ENCODE measurements at regions not wholly inside any gene's neighbourhood (a gene's known extent, or its start where the extent isn't known, plus 50 kb on each side); places are given as distances from the start of the nearest gene placed in this dataset.

DNA sequence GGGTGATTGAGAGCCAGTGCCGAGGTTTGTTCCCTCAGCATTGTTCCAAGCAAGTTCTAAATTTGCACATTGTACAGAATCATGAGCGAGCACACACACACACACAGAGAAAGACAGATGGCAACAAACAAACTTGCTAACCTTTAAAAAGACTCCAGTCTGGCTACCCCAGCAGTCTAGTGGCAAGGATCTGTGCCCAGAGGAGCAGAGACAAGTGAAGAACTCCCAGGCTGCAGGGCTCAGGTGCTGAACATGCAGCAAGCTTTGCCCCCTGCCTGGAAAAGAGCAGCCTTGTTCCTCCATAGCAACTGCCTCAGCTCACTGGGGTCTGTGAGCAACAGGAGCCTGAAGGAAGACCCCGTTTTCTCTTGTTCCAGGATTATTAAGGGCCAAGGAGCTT is 169.2 kb upstream of the CCDC68 start:
- no peaks in the 10 kb centered on the region for H3K9me3 ChIP-seq (ENCODE audit: control insufficient read depth, insufficient read depth, low read depth, low read length)
- no peaks in the 10 kb centered on the region for H3K36me3 ChIP-seq (ENCODE audit: control insufficient read depth in 2 of 2, insufficient read depth in 1 of 2, low read length in 2 of 2)
- no peak overlapping the region for H3K27ac ChIP-seq (ENCODE audit: extremely low read depth, low read depth, low read length)
- H3K4me3 ChIP-seq (ENCODE audit: low read depth, low read length), result no peak overlapping the region
- no peak for TF ChIP-seq ZNF292 (tag by site-specific recombination; IDR thresholded peaks at IDR 0.05; ENCODE audit: borderline replicate concordance, low read depth)
- TF ChIP-seq ZFP69B (tag by site-specific recombination; IDR thresholded peaks at IDR 0.05), result no peak
- TF ChIP-seq, protein P1, sequence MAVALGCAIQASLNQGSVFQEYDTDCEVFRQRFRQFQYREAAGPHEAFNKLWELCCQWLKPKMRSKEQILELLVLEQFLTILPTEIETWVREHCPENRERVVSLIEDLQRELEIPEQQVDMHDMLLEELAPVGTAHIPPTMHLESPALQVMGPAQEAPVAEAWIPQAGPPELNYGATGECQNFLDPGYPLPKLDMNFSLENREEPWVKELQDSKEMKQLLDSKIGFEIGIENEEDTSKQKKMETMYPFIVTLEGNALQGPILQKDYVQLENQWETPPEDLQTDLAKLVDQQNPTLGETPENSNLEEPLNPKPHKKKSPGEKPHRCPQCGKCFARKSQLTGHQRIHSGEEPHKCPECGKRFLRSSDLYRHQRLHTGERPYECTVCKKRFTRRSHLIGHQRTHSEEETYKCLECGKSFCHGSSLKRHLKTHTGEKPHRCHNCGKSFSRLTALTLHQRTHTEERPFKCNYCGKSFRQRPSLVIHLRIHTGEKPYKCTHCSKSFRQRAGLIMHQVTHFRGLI (tag by site-specific recombination; IDR thresholded peaks at IDR 0.05), result no peak
- no peak for TF ChIP-seq ZNF776 (tag by site-specific recombination; IDR thresholded peaks at IDR 0.05; ENCODE audit: borderline replicate concordance)
- no peak for TF ChIP-seq OSR2 (tag by site-specific recombination; IDR thresholded peaks at IDR 0.05)
- TF ChIP-seq, protein P2, sequence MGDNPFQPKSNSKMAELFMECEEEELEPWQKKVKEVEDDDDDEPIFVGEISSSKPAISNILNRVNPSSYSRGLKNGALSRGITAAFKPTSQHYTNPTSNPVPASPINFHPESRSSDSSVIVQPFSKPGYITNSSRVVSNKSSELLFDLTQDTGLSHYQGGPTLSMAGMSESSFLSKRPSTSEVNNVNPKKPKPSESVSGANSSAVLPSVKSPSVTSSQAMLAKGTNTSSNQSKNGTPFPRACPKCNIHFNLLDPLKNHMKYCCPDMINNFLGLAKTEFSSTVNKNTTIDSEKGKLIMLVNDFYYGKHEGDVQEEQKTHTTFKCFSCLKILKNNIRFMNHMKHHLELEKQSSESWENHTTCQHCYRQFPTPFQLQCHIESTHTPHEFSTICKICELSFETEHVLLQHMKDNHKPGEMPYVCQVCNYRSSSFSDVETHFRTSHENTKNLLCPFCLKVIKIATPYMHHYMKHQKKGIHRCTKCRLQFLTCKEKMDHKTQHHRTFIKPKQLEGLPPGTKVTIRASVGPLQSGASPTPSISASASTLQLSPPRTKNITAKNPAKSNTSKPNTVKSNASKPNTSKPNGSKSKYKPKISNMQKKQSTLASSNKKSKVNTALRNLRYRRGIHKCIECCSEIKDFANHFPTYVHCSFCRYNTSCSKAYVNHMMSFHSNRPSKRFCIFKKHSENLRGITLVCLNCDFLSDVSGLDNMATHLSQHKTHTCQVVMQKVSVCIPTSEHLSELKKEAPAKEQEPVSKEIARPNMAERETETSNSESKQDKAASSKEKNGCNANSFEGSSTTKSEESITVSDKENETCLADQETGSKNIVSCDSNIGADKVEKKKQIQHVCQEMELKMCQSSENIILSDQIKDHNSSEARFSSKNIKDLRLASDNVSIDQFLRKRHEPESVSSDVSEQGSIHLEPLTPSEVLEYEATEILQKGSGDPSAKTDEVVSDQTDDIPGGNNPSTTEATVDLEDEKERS (tag by site-specific recombination; IDR thresholded peaks at IDR 0.05), result no peak
- TF ChIP-seq ZNF501 (tag by site-specific recombination; IDR thresholded peaks at IDR 0.05), result no peak
- TF ChIP-seq, protein P3, sequence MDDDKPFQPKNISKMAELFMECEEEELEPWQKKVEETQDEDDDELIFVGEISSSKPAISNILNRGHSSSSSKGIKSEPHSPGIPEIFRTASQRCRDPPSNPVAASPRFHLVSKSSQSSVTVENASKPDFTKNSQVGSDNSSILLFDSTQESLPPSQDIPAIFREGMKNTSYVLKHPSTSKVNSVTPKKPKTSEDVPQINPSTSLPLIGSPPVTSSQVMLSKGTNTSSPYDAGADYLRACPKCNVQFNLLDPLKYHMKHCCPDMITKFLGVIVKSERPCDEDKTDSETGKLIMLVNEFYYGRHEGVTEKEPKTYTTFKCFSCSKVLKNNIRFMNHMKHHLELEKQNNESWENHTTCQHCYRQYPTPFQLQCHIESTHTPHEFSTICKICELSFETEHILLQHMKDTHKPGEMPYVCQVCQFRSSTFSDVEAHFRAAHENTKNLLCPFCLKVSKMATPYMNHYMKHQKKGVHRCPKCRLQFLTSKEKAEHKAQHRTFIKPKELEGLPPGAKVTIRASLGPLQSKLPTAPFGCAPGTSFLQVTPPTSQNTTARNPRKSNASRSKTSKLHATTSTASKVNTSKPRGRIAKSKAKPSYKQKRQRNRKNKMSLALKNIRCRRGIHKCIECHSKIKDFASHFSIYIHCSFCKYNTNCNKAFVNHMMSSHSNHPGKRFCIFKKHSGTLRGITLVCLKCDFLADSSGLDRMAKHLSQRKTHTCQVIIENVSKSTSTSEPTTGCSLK (tag by site-specific recombination; IDR thresholded peaks at IDR 0.05), result no peak
- TF ChIP-seq ZNF366 (tag by site-specific recombination; conservative IDR thresholded peaks at IDR 0.05), result no peak
- ChIA-PET CTCF (interaction anchor here (1.1 kb wide), 1 partner anchor 9 kb away, joined by 4 read pairs; no protein-coding TSS in a partner anchor), POLR2A (no interaction called here)
- no peaks in the 10 kb centered on the region for H3K4me1 ChIP-seq (ENCODE audit: control insufficient read depth, insufficient read depth, low read length)

DNA sequence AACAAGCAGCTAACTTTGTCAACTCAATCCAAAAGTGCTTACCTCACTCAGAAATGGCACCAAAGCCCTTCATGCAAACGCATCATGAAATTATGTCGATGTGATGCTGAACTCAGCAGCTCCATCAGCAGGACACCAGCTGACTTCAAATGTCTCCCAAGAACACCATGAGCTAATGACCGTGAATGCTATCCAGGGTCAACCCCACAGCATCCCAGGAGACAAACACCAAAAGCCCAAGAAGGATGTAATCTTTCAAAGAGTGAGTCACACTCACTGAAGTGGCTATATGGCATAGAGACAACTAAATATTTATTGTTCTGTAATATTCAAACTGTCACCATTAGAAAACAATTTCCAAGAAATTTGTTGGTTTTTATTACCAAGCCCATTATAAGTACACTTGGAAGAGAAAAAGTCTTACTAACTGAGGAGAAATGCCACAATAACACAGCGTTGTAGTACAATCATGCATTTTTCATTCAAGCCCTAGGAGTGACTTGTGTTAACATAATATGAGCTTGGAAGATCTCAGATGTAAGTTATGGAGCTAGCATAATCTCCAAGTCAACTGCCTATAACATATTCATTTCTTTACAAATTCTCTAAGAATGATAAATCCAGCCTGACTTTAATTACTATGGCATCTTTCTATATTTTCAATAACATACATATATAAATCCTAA is 165.0 kb upstream of the CCDC68 start:
- no peak overlapping the region for H3K27ac ChIP-seq (ENCODE audit: extremely low read depth, low read depth, low read length)
- CTCF ChIA-PET, result interaction anchor here (0.6 to 1.5 kb wide), 4 partner anchors 9 to 115 kb away, joined by 3 to 5 read pairs (median 3); no protein-coding TSS in a partner anchor
- H3K4me1 ChIP-seq (ENCODE audit: control insufficient read depth, insufficient read depth, low read length), result no peaks in the 10 kb centered on the region
- no peaks in the 10 kb centered on the region for H3K36me3 ChIP-seq (ENCODE audit: control insufficient read depth in 2 of 2, insufficient read depth in 1 of 2, low read length in 2 of 2)
- H3K4me3 ChIP-seq (ENCODE audit: low read depth, low read length), result no peak overlapping the region
- H3K9me3 ChIP-seq (ENCODE audit: control insufficient read depth, insufficient read depth, low read depth, low read length), result no peaks in the 10 kb centered on the region
- POLR2A ChIA-PET, result no interaction called here
- TF ChIP-seq WT1 (tag by site-specific recombination; IDR thresholded peaks at IDR 0.05) (no peak), ZBTB8A (tag by site-specific recombination; IDR thresholded peaks at IDR 0.05) (no peak), SCRT2 (tag by site-specific recombination; IDR thresholded peaks at IDR 0.05) (no peak), ZNF140 (tag by site-specific recombination; IDR thresholded peaks at IDR 0.05) (no peak)
- TF ChIP-seq, protein P4, sequence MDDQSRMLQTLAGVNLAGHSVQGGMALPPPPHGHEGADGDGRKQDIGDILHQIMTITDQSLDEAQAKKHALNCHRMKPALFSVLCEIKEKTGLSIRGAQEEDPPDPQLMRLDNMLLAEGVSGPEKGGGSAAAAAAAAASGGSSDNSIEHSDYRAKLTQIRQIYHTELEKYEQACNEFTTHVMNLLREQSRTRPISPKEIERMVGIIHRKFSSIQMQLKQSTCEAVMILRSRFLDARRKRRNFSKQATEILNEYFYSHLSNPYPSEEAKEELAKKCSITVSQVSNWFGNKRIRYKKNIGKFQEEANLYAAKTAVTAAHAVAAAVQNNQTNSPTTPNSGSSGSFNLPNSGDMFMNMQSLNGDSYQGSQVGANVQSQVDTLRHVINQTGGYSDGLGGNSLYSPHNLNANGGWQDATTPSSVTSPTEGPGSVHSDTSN (CRISPR knock-in tag; IDR thresholded peaks at IDR 0.05), result no peak
- TF ChIP-seq, protein P5, sequence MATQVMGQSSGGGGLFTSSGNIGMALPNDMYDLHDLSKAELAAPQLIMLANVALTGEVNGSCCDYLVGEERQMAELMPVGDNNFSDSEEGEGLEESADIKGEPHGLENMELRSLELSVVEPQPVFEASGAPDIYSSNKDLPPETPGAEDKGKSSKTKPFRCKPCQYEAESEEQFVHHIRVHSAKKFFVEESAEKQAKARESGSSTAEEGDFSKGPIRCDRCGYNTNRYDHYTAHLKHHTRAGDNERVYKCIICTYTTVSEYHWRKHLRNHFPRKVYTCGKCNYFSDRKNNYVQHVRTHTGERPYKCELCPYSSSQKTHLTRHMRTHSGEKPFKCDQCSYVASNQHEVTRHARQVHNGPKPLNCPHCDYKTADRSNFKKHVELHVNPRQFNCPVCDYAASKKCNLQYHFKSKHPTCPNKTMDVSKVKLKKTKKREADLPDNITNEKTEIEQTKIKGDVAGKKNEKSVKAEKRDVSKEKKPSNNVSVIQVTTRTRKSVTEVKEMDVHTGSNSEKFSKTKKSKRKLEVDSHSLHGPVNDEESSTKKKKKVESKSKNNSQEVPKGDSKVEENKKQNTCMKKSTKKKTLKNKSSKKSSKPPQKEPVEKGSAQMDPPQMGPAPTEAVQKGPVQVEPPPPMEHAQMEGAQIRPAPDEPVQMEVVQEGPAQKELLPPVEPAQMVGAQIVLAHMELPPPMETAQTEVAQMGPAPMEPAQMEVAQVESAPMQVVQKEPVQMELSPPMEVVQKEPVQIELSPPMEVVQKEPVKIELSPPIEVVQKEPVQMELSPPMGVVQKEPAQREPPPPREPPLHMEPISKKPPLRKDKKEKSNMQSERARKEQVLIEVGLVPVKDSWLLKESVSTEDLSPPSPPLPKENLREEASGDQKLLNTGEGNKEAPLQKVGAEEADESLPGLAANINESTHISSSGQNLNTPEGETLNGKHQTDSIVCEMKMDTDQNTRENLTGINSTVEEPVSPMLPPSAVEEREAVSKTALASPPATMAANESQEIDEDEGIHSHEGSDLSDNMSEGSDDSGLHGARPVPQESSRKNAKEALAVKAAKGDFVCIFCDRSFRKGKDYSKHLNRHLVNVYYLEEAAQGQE (tag by site-specific recombination; IDR thresholded peaks at IDR 0.05), result no peak

Data from HEK293 (cell line).